ENCODE measurements at regions not wholly inside any gene's neighbourhood (a gene's known extent, or its start where the extent isn't known, plus 50 kb on each side); places are given as distances from the start of the nearest gene placed in this dataset.

- TF ChIP-seq NRF1 (IDR thresholded peaks at IDR 0.05; ENCODE audit: low read depth, low read length) = no peak
- TF ChIP-seq MAX (IDR thresholded peaks at IDR 0.05; ENCODE audit: low read depth) = no peak
- TF ChIP-seq YY1 (IDR thresholded peaks at IDR 0.05; ENCODE audit: low read depth) = no peak
- TF ChIP-seq IRF3 (IDR thresholded peaks at IDR 0.05; ENCODE audit: low read depth, low read length) = no peak
- TF ChIP-seq SIN3A (IDR thresholded peaks at IDR 0.05; ENCODE audit: borderline replicate concordance, low read depth, low read length) = no peak
- TF ChIP-seq TAF1 (IDR thresholded peaks at IDR 0.05; ENCODE audit: borderline replicate concordance, low read depth, low read length) = no peak
- no peak for TF ChIP-seq GATA2 (CRISPR knock-in tag; IDR thresholded peaks at IDR 0.05)
- no peak for TF ChIP-seq GABPA (IDR thresholded peaks at IDR 0.05; ENCODE audit: low read depth)
- no peak for TF ChIP-seq EZH2phosphoT487 (IDR thresholded peaks at IDR 0.05; ENCODE audit: borderline replicate concordance, low read depth)
- TF ChIP-seq TCF12 (IDR thresholded peaks at IDR 0.05) = no peak
- TF ChIP-seq JUND (IDR thresholded peaks at IDR 0.05) = no peak
- TF ChIP-seq CTCF (IDR thresholded peaks at IDR 0.05) = no peak
- no peak for TF ChIP-seq POLR2AphosphoS5 (IDR thresholded peaks at IDR 0.05; ENCODE audit: low read depth, low read length)
- no peak for TF ChIP-seq ZBTB33 (IDR thresholded peaks at IDR 0.05; ENCODE audit: borderline replicate concordance, low read depth)
- TF ChIP-seq MXI1 (IDR thresholded peaks at IDR 0.05; ENCODE audit: low read depth, low read length) = no peak
- TF ChIP-seq FOXJ3 (CRISPR knock-in tag; IDR thresholded peaks at IDR 0.05) = no peak
- no peak for TF ChIP-seq SMC3 (IDR thresholded peaks at IDR 0.05; ENCODE audit: low read depth, low read length)
- TF ChIP-seq NFIC (IDR thresholded peaks at IDR 0.05; ENCODE audit: borderline replicate concordance) = no peak
- no peak overlapping the region for H3K27ac ChIP-seq (ENCODE audit: low read depth in 2 of 2, low read length in 1 of 2)
- no peaks in the 10 kb centered on the region for H3F3A ChIP-seq (replicated peaks; ENCODE audit: insufficient read depth)
- POLR2A ChIA-PET = interaction anchor here (1.0 kb wide), 1 partner anchor 8 kb away, joined by 3 read pairs; no protein-coding TSS in a partner anchor
- DNase-seq = no peak
- no peaks in the 10 kb centered on the region for H3K27me3 ChIP-seq (ENCODE audit: insufficient read depth)
- H3K4me2 ChIP-seq = no peak overlapping the region
- peaks cover 0 to 60% of the 10 kb centered on the region in 2 experiments; a peak in 1 of 4 replicates for H3K4me1 ChIP-seq (ENCODE audit: control insufficient read depth in 1 of 2, insufficient read depth in 2 of 2, low read depth in 1 of 2, low read length in 1 of 2)
- no peaks in the 10 kb centered on the region for H3K36me3 ChIP-seq (replicated peaks in 1 of 2; ENCODE audit: control insufficient read depth in 1 of 2, insufficient read depth in 2 of 2, low read length in 1 of 2)
- H4K20me1 ChIP-seq (ENCODE audit: insufficient read depth) = 0 out of 2 replicates have a peak, but pooled peaks cover 11% of the 10 kb centered on the region
- H3K9me2 ChIP-seq = no peaks in the 10 kb centered on the region
- H2AFZ ChIP-seq (ENCODE audit: low read depth) = no peak overlapping the region
- H3K9me3 ChIP-seq = no peaks in the 10 kb centered on the region
- WGBS (ENCODE audit: low lambda C conversion rate) = 71% methylated on average over 5 of the region's 10 CpGs
- no peak overlapping the region for H3K4me3 ChIP-seq (ENCODE audit: low read depth in 2 of 2, low read length in 1 of 2)
- H3K79me2 ChIP-seq (ENCODE audit: insufficient read depth) = no peaks in the 10 kb centered on the region
- no peak overlapping the region for H3K9ac ChIP-seq
- CTCF ChIA-PET = interaction anchor here (0.7 to 1.8 kb wide), 6 partner anchors 10 to 157 kb away, joined by 3 to 10 read pairs (median 4); no protein-coding TSS in a partner anchor
These were observed 159.4 kb upstream of the GSE1 start for GRCh38 chr16:85453703-85454102.
